ENCODE measurements at regions not wholly inside any gene's neighbourhood (a gene's known extent, or its start where the extent isn't known, plus 50 kb on each side); places are given as distances from the start of the nearest gene placed in this dataset.

GRCh38 chr3:90102146-90102545 lies 994.7 kb downstream of the EPHA3 start:
- H3K9ac ChIP-seq (ENCODE audit: insufficient read length, low read depth), result no peak overlapping the region
- H3K4me3 ChIP-seq (ENCODE audit: insufficient read length, low read depth), result no peak overlapping the region
- no peaks in the 10 kb centered on the region for H3K27me3 ChIP-seq (ENCODE audit: insufficient read depth, insufficient read length)
- no peaks in the 10 kb centered on the region for H3K36me3 ChIP-seq (ENCODE audit: insufficient read depth, insufficient read length, low read length)
- no peak for DNase-seq (ENCODE audit: low read depth, low spot score)
- no peaks in the 10 kb centered on the region for H3K9me3 ChIP-seq (ENCODE audit: insufficient read depth, low read length)
- H3K4me1 ChIP-seq (ENCODE audit: insufficient read depth, insufficient read length), result no peaks in the 10 kb centered on the region
- TF ChIP-seq YY1 (IDR thresholded peaks at IDR 0.05; ENCODE audit: insufficient read depth, insufficient read length) (no peak), SUZ12 (IDR thresholded peaks at IDR 0.05; ENCODE audit: extremely low read depth, insufficient read depth, insufficient read length) (no peak), ZNF274 (IDR thresholded peaks at IDR 0.05; ENCODE audit: low read depth, low read length) (no peak)

- no peak for DNase-seq (ENCODE audit: low read depth, low spot score)
- H3K4me1 ChIP-seq (ENCODE audit: insufficient read depth, insufficient read length), result no peaks in the 10 kb centered on the region
- peaks cover 15% of the 10 kb centered on the region for H3K9me3 ChIP-seq (ENCODE audit: insufficient read depth, low read length)
- H3K36me3 ChIP-seq (ENCODE audit: insufficient read depth, insufficient read length, low read length), result no peaks in the 10 kb centered on the region
- no peak overlapping the region for H3K4me3 ChIP-seq (ENCODE audit: insufficient read length, low read depth)
- TF ChIP-seq ZNF274 (IDR thresholded peaks at IDR 0.05; ENCODE audit: low read depth, low read length) (no peak), SUZ12 (IDR thresholded peaks at IDR 0.05; ENCODE audit: extremely low read depth, insufficient read depth, insufficient read length) (no peak), YY1 (IDR thresholded peaks at IDR 0.05; ENCODE audit: insufficient read depth, insufficient read length) (no peak)
- no peaks in the 10 kb centered on the region for H3K27me3 ChIP-seq (ENCODE audit: insufficient read depth, insufficient read length)
- H3K9ac ChIP-seq (ENCODE audit: insufficient read length, low read depth), result no peak overlapping the region
These were observed 1013.9 kb downstream of the EPHA3 start for GRCh38 chr3:90121326-90121725.

GRCh38 chr3:90128391-90128790 lies 1021.0 kb downstream of the EPHA3 start:
- Histone ChIP-seq H3K27me3 (ENCODE audit: insufficient read depth, insufficient read length) (no peaks in the 10 kb centered on the region), H3K9ac (ENCODE audit: insufficient read length, low read depth) (no peak overlapping the region), H3K36me3 (ENCODE audit: insufficient read depth, insufficient read length, low read length) (no peaks in the 10 kb centered on the region), H3K4me1 (ENCODE audit: insufficient read depth, insufficient read length) (no peaks in the 10 kb centered on the region), H3K4me3 (ENCODE audit: insufficient read length, low read depth) (no peak overlapping the region), H3K9me3 (ENCODE audit: insufficient read depth, low read length) (no peaks in the 10 kb centered on the region)
- DNase-seq (ENCODE audit: low read depth, low spot score), result no peak
- TF ChIP-seq YY1 (IDR thresholded peaks at IDR 0.05; ENCODE audit: insufficient read depth, insufficient read length) (no peak), ZNF274 (IDR thresholded peaks at IDR 0.05; ENCODE audit: low read depth, low read length) (no peak), SUZ12 (IDR thresholded peaks at IDR 0.05; ENCODE audit: extremely low read depth, insufficient read depth, insufficient read length) (no peak)

GRCh38 chr3:90129730-90130129 lies 1022.3 kb downstream of the EPHA3 start:
- Histone ChIP-seq H3K4me1 (ENCODE audit: insufficient read depth, insufficient read length) (no peaks in the 10 kb centered on the region), H3K9ac (ENCODE audit: insufficient read length, low read depth) (no peak overlapping the region), H3K4me3 (ENCODE audit: insufficient read length, low read depth) (no peak overlapping the region), H3K9me3 (ENCODE audit: insufficient read depth, low read length) (no peaks in the 10 kb centered on the region), H3K36me3 (ENCODE audit: insufficient read depth, insufficient read length, low read length) (no peaks in the 10 kb centered on the region), H3K27me3 (ENCODE audit: insufficient read depth, insufficient read length) (no peaks in the 10 kb centered on the region)
- no peak for DNase-seq (ENCODE audit: low read depth, low spot score)
- TF ChIP-seq YY1 (IDR thresholded peaks at IDR 0.05; ENCODE audit: insufficient read depth, insufficient read length) (no peak), ZNF274 (IDR thresholded peaks at IDR 0.05; ENCODE audit: low read depth, low read length) (no peak), SUZ12 (IDR thresholded peaks at IDR 0.05; ENCODE audit: extremely low read depth, insufficient read depth, insufficient read length) (no peak)

GRCh38 chr3:90132197-90132596 lies 1024.8 kb downstream of the EPHA3 start:
- H3K9ac ChIP-seq (ENCODE audit: insufficient read length, low read depth), result no peak overlapping the region
- TF ChIP-seq YY1 (IDR thresholded peaks at IDR 0.05; ENCODE audit: insufficient read depth, insufficient read length), result no peak
- no peak for TF ChIP-seq SUZ12 (IDR thresholded peaks at IDR 0.05; ENCODE audit: extremely low read depth, insufficient read depth, insufficient read length)
- TF ChIP-seq ZNF274 (IDR thresholded peaks at IDR 0.05; ENCODE audit: low read depth, low read length), result no peak
- H3K36me3 ChIP-seq (ENCODE audit: insufficient read depth, insufficient read length, low read length), result no peaks in the 10 kb centered on the region
- no peaks in the 10 kb centered on the region for H3K4me1 ChIP-seq (ENCODE audit: insufficient read depth, insufficient read length)
- no peak overlapping the region for H3K4me3 ChIP-seq (ENCODE audit: insufficient read length, low read depth)
- no peaks in the 10 kb centered on the region for H3K27me3 ChIP-seq (ENCODE audit: insufficient read depth, insufficient read length)
- no peak for DNase-seq (ENCODE audit: low read depth, low spot score)
- H3K9me3 ChIP-seq (ENCODE audit: insufficient read depth, low read length), result no peaks in the 10 kb centered on the region

- DNase-seq (ENCODE audit: low read depth, low spot score), result no peak
- TF ChIP-seq YY1 (IDR thresholded peaks at IDR 0.05; ENCODE audit: insufficient read depth, insufficient read length) (no peak), ZNF274 (IDR thresholded peaks at IDR 0.05; ENCODE audit: low read depth, low read length) (no peak), SUZ12 (IDR thresholded peaks at IDR 0.05; ENCODE audit: extremely low read depth, insufficient read depth, insufficient read length) (no peak)
- H3K9me3 ChIP-seq (ENCODE audit: insufficient read depth, low read length), result no peaks in the 10 kb centered on the region
- H3K9ac ChIP-seq (ENCODE audit: insufficient read length, low read depth), result no peak overlapping the region
- no peaks in the 10 kb centered on the region for H3K36me3 ChIP-seq (ENCODE audit: insufficient read depth, insufficient read length, low read length)
- no peaks in the 10 kb centered on the region for H3K4me1 ChIP-seq (ENCODE audit: insufficient read depth, insufficient read length)
- no peak overlapping the region for H3K4me3 ChIP-seq (ENCODE audit: insufficient read length, low read depth)
- no peaks in the 10 kb centered on the region for H3K27me3 ChIP-seq (ENCODE audit: insufficient read depth, insufficient read length)
These were observed 1026.7 kb downstream of the EPHA3 start for GRCh38 chr3:90134090-90134489.

DNA sequence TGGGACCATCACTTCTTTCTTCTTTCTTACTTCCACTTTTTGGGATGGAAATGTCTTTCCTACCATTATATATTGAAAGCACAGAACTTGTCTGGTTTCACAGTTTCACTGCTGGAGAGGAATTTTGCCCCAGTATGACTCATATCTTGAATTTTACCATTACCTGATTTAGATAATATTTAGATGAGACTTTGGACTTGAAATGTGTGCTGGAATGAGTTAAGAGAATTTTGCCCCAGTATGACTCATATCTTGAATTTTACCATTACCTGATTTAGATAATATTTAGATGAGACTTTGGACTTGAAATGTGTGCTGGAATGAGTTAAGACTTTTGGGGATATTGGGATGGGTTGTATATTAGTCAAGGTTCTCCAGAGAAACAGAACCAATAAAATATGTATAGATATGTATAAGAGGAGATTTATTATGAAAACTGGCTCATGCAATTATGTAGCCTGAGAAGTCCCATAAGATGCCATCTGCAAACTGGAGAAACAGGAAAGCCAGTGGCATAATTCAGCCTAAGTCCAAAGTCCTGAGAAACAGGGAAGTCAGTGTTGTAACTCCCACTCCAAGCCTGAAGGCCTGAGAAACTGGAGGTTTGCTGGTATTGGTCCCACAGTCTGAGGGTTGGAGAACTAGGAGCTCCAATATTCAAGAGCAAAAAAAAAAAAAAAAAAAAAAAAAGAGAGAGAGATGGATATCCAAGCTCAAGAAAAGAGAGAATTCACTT lies 1029.2 kb downstream of the EPHA3 start:
- Histone ChIP-seq H3K36me3 (ENCODE audit: insufficient read depth, insufficient read length, low read length) (no peaks in the 10 kb centered on the region), H3K4me1 (ENCODE audit: insufficient read depth, insufficient read length) (no peaks in the 10 kb centered on the region), H3K4me3 (ENCODE audit: insufficient read length, low read depth) (no peak overlapping the region), H3K9me3 (ENCODE audit: insufficient read depth, low read length) (no peaks in the 10 kb centered on the region), H3K9ac (ENCODE audit: insufficient read length, low read depth) (no peak overlapping the region), H3K27me3 (ENCODE audit: insufficient read depth, insufficient read length) (no peaks in the 10 kb centered on the region)
- TF ChIP-seq SUZ12 (IDR thresholded peaks at IDR 0.05; ENCODE audit: extremely low read depth, insufficient read depth, insufficient read length) (no peak), YY1 (IDR thresholded peaks at IDR 0.05; ENCODE audit: insufficient read depth, insufficient read length) (no peak), ZNF274 (IDR thresholded peaks at IDR 0.05; ENCODE audit: low read depth, low read length) (no peak)
- no peak for DNase-seq (ENCODE audit: low read depth, low spot score)
